ENCODE measurements at regions not wholly inside any gene's neighbourhood (a gene's known extent, or its start where the extent isn't known, plus 50 kb on each side); places are given as distances from the start of the nearest gene placed in this dataset.

- H3K79me1 ChIP-seq (ENCODE audit: low read depth in 1 of 2, low read length in 2 of 2) = no peaks in the 10 kb centered on the region
- no peak overlapping the region for H4K8ac ChIP-seq (ENCODE audit: low read depth in 2 of 2, low read length in 2 of 2)
- H2AFZ ChIP-seq (replicated peaks; ENCODE audit: low read length, poor library complexity) = no peak overlapping the region
- H3K23ac ChIP-seq (ENCODE audit: low read depth, low read length) = no peak overlapping the region
- ChIA-PET CTCF (no interaction called here), POLR2A (ENCODE audit: unreplicated experiment) (no interaction called here)
- H2BK15ac ChIP-seq (ENCODE audit: low read depth, low read length) = no peak overlapping the region
- no peak overlapping the region for H3K18ac ChIP-seq (ENCODE audit: low read depth, low read length)
- no peak overlapping the region for H3K4me2 ChIP-seq (ENCODE audit: low read depth, low read length)
- no peak overlapping the region for H3K9ac ChIP-seq (ENCODE audit: low read depth, low read length)
- H4K5ac ChIP-seq (ENCODE audit: low read depth, low read length) = no peak overlapping the region
- no peak overlapping the region for H3K4me3 ChIP-seq (ENCODE audit: insufficient read depth, low read depth, low read length)
- H2AK9ac ChIP-seq (replicated peaks; ENCODE audit: low read depth, low read length, poor library complexity) = no peak overlapping the region
- no peak overlapping the region for H3K14ac ChIP-seq (replicated peaks; ENCODE audit: low read depth, low read length)
- no peak overlapping the region for H4K91ac ChIP-seq (ENCODE audit: insufficient read depth, low read depth, low read length)
- no peak overlapping the region for H2BK120ac ChIP-seq (ENCODE audit: low read depth, low read length)
- no peak overlapping the region for H2BK20ac ChIP-seq (ENCODE audit: low read depth, low read length)
- no peak overlapping the region for H2BK5ac ChIP-seq (ENCODE audit: low read depth, low read length, poor library complexity, severe bottlenecking)
- H3K4ac ChIP-seq (ENCODE audit: low read depth, low read length) = no peak overlapping the region
- no peak overlapping the region for H3K27ac ChIP-seq (ENCODE audit: insufficient read depth, low read length)
- H3K27me3 ChIP-seq (ENCODE audit: control insufficient read depth, insufficient read depth, low read length) = peaks cover 16% of the 10 kb centered on the region
- H3K36me3 ChIP-seq (ENCODE audit: control insufficient read depth, insufficient read depth, low read length) = no peaks in the 10 kb centered on the region
- TF ChIP-seq, protein P1, sequence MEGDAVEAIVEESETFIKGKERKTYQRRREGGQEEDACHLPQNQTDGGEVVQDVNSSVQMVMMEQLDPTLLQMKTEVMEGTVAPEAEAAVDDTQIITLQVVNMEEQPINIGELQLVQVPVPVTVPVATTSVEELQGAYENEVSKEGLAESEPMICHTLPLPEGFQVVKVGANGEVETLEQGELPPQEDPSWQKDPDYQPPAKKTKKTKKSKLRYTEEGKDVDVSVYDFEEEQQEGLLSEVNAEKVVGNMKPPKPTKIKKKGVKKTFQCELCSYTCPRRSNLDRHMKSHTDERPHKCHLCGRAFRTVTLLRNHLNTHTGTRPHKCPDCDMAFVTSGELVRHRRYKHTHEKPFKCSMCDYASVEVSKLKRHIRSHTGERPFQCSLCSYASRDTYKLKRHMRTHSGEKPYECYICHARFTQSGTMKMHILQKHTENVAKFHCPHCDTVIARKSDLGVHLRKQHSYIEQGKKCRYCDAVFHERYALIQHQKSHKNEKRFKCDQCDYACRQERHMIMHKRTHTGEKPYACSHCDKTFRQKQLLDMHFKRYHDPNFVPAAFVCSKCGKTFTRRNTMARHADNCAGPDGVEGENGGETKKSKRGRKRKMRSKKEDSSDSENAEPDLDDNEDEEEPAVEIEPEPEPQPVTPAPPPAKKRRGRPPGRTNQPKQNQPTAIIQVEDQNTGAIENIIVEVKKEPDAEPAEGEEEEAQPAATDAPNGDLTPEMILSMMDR (conservative IDR thresholded peaks at IDR 0.05; ENCODE audit: low read depth, low read length) = no peak
- no peak for TF ChIP-seq BHLHE40 (IDR thresholded peaks at IDR 0.05; ENCODE audit: low read depth, low read length)
- TF ChIP-seq RFX5 (IDR thresholded peaks at IDR 0.05; ENCODE audit: low read depth, low read length) = no peak
- TF ChIP-seq SMC3 (IDR thresholded peaks at IDR 0.05; ENCODE audit: low read depth, low read length) = no peak
- TF ChIP-seq FOS (IDR thresholded peaks at IDR 0.05; ENCODE audit: low read depth, low read length) = no peak
- no peak for TF ChIP-seq USF2 (IDR thresholded peaks at IDR 0.05; ENCODE audit: low read depth, low read length)
- TF ChIP-seq, protein P2, sequence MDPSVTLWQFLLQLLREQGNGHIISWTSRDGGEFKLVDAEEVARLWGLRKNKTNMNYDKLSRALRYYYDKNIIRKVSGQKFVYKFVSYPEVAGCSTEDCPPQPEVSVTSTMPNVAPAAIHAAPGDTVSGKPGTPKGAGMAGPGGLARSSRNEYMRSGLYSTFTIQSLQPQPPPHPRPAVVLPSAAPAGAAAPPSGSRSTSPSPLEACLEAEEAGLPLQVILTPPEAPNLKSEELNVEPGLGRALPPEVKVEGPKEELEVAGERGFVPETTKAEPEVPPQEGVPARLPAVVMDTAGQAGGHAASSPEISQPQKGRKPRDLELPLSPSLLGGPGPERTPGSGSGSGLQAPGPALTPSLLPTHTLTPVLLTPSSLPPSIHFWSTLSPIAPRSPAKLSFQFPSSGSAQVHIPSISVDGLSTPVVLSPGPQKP (IDR thresholded peaks at IDR 0.05; ENCODE audit: borderline replicate concordance, low read depth, low read length) = no peak
- TF ChIP-seq RAD21 (IDR thresholded peaks at IDR 0.05; ENCODE audit: low read length) = no peak
- TF ChIP-seq MAFK (IDR thresholded peaks at IDR 0.05; ENCODE audit: low read depth, low read length) = no peak
- TF ChIP-seq MAZ (IDR thresholded peaks at IDR 0.05; ENCODE audit: borderline replicate concordance, low read depth, low read length) = no peak
- no peaks in the 10 kb centered on the region for H3K9me3 ChIP-seq (ENCODE audit: control insufficient read depth, insufficient read depth, low read length)
- no peaks in the 10 kb centered on the region for H4K20me1 ChIP-seq (ENCODE audit: insufficient read depth, low read length)
- in situ Hi-C loops (cut with MboI; ENCODE audit: low sequenced_read_pairs) (no loop called here), dilution Hi-C loops (cut with HindIII; ENCODE audit: low sequenced_read_pairs, unreplicated experiment) (no loop called here), intact Hi-C loops (cut with micrococcal nuclease) (no loop called here)
- H3K56ac ChIP-seq (ENCODE audit: extremely low read depth, insufficient read depth, low read length) = no peak overlapping the region
- H3K9me1 ChIP-seq (ENCODE audit: insufficient read depth, low read length) = no peaks in the 10 kb centered on the region
- WGBS, 2 experiments (ENCODE audit: extremely low coverage in 2 of 2, insufficient read length in 1 of 2) = 80% methylated on average over 1 of the region's 7 CpGs; no CpG with 5 or more reads in 1 of the 2 experiments
- H3K4me1 ChIP-seq (ENCODE audit: control insufficient read depth, insufficient read depth, low read length) = peaks cover 7% of the 10 kb centered on the region
- ATAC-seq (ENCODE audit: low read depth) (no peak), DNase-seq (no peak)
- no peak overlapping the region for H2AK5ac ChIP-seq (ENCODE audit: low read depth, low read length)
- BruUV-seq (replicated peaks) = no TSS peak
These were observed 153.3 kb upstream of the PARP11 start for GRCh38 chr12:4026517-4026916.

All from IMR-90 (cell line).